CD4-positive, alpha-beta T cell treated with Interleukin-6 at 100 ng/mL for 8 hours (primary cell): ENCODE measurements at regions not wholly inside any gene's neighbourhood (a gene's known extent, or its start where the extent isn't known, plus 50 kb on each side); places are given as distances from the start of the nearest gene placed in this dataset.
"Not testable (repeated sequence)": the region's sequence is repeated elsewhere in the genome, so short reads cannot be mapped to it uniquely, and the experiment has no call there.

Experiments
- DNase-seq: peaks from one replicate; pipeline ENCODE4 v3.0.0-alpha.2; 2020; ENCODE audit warnings: mixed read lengths, low spot score

DNA sequence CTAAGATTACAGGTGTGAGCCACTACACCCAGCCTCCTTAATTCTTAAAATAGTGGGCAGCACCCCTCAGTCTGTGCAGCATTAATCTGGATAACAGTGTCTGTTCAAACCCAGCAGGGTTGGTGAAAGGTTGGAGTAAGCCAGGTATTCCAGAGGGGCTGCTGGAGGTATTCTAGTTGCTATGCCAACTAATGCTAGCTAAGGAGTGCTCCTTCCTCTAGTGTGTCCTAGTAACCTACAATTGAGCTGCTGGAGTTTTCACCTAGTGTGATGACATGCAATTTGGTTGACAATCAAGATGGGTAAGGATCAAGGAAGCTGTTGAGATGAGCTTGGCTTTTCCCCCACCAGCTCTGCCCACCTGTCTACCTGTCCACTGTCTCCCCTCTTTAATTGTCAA lies 100.2 kb upstream of the IPO9 start:
- no peak for DNase-seq

DNA sequence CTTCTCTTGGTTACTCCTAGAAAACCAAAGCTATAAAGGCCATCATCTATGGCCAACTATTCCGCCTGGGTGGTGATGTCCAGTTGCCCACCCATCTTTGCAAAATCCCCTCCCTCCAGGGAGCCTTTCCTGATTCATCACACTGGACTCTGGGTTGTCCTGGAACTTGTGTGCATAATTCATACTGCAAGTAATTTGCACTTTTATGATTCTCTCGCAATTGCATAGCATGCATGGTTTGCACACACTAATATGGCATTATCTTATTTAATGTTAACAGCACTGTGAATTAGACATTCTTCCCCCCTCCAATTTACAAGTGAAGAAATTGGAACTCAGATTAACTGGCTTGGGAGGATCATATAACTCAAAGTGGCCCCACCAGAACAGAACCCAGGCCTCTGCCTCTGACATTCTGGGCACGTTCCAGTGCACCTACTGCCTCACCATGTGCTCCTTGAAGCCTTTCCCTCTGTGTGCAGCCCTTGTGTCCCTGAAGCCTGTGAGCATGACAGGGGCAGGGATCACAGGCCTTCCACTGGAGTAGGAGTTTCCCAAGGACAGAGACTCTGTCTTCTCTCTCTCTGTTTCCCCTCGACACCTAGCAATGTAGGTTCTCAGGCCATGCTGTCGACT lies 98.9 kb upstream of the IPO9 start:
- DNase-seq: no peak

DNA sequence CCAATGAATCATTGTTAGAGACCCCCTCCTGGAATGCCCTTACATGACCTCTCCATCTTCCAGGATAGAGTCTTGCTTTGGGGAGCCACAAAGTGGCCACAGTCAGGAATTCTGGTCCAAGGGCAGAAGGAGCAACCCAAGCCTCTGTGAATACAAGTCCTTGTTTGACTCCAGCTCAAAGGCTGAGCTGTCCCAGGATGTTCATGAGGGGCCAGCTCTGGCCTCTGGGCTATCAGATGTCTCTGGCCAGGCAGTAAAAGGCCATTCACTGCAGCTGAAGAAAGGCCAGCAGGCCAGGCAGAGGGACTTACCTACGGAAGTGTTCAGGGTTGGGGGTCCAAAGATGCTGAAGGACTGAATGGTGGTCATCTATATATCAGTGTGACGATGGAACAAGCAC lies 98.3 kb upstream of the IPO9 start:
- DNase-seq: no peak

DNA sequence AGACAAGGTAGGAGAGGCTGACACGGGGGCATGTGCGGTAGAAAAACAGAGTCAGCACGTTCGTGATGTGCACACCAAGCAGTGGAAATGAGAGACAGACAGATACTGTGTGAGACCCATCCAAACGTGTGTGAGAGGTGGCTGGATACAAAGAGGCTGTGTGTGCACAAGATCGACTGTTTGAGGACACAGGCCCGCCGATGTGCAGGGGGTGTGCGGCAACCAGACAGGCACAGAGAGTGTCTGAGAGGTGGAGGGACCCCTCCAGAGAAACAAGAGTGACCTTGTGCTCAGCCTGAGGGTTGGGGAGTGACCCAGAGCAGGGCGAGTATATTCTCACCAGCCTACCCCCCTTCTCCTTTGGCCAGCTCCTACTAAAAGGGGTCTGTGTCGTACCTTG lies 97.8 kb upstream of the IPO9 start:
- no peak for DNase-seq

DNA sequence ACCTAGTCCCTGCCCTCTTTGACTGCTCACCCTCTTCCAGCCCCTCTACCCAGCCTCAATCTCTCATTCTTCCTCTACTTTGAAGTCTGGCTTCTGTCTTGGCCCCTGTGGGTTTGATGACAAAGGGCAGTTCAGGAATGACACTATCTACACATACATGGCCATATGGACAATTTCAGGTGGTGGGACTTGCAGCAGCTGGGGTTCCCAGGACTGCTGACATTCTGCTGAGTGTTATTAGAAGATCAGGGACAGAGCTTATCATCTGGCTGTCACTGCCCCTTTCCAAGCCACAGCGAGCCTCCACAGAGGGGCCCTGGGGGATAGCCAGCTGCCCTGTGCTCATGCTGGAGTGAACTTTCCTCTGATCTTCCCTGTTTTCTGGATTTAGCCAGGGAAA lies 97.4 kb upstream of the IPO9 start:
- DNase-seq: no peak

DNA sequence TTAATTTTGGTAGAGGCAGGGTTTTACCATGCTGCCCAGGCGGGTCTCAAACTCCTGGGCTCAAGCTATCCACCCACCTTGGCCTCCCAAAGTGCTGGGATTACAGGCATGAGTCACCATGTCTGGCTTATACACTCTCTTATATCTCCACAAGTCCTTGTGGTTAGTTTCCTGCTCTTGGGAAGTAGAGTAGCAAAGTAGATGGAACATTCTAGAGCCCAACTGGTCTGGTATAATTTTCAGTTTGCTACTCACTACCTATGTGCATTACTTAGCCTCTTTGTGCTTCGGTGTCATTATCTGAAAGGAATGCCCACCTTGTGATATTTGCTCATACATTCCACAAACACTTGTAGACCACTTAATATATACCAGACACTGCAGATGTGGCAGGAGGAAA lies 96.6 kb upstream of the IPO9 start:
- DNase-seq: no peak

DNA sequence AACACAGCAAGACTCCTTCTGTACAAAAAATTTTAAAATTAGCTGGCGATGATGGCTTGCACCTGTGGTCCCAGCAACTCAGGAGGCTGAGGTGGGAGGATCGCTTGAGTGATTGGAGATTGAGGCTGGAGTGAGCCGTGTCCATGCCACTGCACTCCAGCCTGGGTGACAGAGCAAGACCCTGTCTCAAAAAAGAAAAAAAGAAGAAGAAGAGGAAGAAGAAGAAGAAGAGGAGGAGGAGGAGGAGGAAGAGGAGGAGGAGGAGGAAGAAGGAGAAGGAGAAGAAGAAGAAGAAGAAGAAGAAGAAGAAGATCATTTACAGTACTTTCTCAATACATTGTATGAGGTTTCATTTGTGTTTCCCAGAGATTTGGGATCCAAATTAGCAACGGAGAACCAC lies 94.7 kb upstream of the IPO9 start:
- not testable (repeated sequence) for DNase-seq

DNA sequence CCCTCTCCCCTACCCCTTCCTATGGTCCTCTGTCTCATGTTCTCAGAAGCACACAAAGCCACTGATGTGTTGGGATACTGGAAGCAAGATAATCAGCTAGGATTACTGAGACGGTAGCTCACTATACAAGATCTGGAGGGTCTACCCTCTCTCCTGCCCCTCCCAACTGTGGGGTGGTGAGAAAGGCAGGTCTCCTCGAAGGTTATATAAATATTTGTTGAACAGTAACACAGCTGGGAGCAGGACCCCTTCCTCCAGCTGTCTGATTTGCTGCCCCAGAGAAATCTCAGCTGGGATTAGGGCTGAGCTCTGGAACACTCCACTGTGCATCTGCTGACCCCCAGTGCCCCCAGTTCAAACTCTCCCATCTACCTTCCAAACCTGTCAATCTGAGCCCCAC lies 94.2 kb upstream of the IPO9 start:
- DNase-seq: no peak

DNA sequence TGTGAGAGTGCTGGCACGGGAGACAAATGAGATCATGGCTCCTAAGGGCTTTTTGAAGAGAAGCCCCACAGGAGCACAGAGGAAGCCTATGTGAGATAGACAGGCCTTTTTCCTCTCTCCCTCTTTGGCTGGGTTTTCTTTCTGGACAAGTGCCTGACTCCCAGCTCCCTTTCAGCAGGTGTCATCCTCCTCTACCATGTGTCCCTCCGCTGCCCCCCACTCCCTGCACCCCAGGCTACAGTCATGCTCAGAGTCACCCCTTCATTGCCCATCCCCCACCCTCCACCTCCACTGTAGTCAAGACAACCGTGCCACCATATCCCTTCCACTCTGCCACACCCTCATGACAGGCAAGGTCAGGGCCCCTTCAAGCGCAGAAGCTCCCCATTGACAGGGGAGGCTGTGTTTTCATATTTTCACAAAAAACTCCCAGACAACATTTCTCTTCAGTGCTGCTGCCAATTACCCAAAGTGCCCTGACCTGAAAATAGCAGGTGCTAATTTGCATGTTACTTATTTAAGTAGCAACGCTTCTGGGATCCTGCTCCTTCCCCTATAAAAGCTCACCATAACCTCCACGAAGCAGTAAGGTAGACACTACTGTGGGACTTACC lies 92.1 kb upstream of the IPO9 start:
- no peak for DNase-seq

DNA sequence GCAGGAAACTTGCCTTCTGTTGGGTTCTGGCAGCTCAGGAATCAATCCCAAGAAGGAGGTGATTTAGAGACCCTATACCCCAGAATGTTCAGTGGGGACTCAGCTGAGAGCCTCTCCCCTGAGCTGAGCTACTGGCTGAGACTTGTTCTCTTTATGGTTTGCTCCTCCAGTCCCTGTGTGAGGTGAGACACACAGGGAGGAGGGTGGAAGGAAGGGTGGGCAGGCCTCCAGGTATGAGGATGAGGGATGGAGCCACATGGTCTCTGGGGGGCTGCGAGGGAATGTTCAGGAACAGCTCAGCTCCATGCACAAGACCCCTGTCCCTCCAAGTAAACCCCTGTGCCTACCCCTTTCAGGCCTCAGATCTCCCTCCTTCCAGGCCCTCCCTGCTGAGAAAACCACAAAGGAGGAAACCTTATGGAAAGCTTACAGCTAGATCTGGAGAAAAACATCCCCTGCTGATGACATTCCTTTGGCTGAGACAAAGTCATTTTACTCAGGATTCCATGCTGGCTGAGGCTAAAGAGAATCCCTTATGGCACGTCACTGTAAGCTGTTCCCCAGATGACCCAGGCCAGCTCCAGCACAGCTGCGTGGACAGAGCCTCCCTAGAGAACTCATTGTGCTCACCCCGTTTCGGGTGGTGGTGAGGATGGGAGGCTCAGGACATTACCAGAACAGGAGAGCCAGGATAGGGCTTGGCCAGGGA lies 91.5 kb upstream of the IPO9 start:
- no peak for DNase-seq

DNA sequence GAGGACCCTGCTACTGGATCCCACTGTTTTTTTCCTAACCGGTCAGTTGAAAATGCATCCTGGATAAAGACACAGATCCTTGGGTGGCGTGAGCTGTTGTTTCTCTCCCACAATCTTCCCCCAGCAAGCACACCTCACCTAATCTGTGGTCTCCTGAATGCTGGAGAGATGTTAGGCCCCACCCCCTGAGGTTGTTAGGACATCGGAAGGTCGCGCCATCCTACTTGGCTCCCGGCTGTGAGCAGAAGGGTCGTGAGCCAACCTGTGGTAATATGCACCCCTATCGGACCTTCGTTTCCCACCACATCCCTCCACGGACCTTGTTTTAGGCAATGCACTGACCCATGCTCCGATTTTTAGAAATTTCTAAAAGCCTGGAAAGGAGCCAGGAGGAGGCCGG lies 89.9 kb upstream of the IPO9 start:
- no peak for DNase-seq

DNA sequence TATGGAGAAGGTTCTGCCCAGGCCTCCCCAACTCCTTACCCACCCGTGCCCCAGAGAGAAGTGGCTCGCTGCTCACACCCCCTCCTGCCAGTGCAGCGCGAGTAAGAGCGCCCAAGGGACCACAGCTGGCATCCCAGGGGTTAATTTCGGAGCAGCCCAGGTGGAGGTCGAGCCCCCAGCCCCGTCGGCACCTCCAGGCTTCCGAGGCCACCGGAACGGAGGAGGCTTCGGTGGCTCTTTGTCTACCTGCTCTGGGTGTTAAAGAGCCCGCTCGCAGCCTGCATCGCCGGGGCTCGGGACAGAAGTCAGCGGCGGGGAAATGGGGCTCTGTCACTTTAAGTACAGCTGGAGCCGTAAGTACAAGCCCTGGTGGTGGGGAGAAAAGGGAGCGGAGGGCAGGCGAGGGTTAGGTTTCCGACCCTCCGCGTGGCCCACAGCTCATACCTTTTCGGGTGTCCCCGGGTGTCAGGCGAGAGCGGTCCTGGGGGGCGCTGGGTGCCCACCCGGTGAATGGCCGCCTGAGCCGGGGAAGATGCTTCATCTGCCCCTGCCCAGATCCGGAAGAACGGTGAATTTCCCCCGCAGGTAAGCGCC lies 89.4 kb upstream of the IPO9 start:
- peak; percentile 55 for DNase-seq

DNA sequence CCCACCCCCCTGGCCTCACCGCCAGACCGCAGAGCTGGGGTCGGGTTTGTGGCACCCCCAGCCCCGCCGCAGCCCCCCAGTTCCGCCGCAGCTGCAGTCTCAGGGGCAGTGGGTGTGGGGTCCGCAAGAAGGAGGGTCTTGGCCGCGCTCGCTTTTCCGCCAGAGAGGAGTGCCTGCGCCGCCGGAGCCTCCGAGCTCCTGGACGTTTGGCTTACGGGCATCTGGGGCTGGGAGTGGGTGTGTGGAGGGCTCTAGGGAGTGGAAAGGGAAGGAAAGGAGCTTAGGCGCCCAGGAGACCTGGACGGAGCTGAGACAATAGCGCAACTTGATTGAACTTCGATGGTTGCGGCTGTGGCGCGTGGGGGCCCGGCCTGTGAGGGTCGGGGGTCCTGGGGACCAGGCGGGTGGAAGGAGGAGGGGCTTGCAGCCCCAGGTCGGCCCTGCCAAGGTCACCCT lies 88.8 kb upstream of the IPO9 start:
- DNase-seq: peak; percentile 4

DNA sequence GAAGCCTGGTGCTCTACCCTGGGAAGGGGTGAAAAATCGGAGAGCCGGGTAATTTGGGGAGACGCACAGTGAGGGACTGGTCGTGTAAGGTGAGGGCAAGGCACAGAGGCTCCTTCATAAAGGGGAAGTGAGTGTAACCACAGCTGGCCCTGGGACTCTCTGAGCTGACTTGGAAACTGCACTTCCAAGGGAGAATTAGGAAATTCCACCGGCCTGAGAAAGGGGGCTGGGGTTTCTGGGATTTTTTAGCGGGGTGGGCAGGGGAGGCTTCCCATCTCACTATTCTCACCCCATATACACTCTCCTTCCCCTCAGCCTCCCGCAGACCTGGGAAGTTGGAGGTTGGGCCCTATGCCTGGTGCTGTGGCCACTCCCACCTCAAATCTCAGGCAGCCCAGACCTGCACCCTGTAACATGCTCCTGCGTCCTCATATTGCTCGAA lies 88.3 kb upstream of the IPO9 start:
- no peak for DNase-seq

DNA sequence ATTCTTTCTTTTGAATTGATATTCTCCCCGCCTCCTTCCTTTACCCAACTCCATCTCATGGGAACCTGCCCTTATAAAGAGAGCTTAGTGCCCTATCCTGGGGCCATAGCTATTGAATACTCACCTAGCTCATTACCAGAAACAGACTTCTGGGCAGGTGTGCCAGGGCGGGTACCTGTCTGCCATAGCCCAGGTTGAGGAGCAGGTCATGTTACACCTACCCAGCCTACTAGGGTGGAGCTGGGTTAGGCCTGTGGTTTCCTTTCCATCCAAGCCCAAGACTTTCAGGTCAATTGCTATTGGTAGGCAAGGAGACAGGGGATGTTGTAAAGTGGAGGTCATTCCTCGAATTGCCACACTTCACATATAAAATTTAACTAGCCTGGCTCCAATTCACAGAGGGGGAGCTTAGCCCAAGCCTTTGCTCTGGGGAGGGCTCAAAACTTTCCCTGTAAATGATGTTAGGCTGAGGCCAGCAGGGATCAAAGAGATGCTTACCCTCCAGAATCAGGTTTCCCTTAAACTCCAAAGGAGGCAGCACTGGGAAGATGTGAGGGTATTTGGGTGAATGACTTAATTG lies 87.1 kb upstream of the IPO9 start:
- no peak for DNase-seq

DNA sequence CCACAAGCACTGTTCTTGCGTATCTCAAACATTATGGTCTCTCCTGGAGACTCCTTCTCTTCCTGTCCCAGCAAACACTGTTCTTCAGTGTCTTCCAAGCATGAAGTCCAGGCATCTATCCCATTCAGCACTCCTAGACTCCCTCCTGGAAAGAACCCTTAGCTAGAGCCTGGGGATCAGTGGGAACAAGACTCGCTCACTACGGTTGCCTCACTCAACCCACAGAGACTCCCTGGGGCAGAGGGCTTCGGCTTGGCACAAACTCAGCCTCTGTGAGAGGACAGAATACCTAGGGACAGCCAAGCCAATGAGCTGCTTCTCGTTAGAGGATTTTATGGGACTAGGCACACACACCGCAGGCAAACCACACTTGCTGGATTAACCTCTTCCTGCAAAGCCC lies 86.5 kb upstream of the IPO9 start:
- no peak for DNase-seq

DNA sequence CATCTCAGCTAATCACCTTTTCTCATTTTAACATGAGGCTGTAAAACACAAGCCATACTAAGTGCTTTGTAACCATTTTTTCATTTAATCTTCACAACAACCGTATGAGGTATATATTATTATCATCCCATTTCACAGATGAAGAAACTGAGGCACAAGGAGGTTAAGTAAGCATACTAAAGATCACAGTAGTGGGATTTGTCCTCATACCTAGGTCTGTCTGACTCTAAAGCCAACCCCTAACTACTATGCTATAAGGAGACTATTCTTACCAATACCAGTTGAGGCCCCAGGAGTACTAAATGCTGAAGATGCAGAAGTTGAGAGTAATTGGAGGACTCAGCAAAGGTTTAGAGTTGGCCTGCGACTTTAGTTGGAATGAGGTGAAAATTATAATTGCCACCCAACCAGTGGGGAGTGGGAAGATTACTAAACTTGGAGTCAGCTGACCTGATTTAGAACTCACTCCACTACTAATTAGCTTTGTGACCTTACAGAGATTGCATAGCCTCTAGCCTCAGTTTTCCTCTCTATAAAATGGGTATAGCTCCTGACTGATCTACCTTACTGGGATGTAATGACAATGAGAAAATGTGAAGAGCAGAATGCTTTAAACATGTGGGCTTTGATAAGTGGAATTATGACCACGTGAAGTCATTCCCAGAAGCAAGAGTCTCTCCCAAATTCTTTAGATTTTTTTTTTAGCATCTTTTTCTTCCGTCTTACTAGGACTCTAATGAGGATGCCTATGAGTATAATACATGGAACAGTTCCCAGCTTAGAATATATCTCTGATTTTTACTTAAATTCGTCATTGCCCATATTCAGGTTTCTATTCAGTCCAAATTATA lies 85.8 kb upstream of the IPO9 start:
- DNase-seq: no peak

DNA sequence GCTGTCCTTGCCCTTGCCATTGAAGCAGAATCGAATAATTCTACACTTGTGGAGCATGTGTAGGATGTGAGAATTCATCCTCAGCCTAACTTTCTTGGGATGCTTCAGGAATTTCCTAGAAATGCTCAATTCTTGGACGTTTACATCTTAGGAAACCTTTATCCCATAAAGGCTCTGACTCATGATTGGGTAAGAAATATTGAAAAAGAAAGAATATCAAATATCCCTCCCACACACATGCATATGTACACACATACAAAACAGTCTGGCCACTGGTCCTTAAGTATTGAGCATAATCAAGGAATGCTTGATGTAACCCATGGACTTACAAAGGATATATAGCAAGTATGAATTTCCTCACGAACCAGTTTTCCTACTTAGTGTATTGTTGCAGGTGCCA lies 83.9 kb upstream of the IPO9 start:
- DNase-seq: no peak

DNA sequence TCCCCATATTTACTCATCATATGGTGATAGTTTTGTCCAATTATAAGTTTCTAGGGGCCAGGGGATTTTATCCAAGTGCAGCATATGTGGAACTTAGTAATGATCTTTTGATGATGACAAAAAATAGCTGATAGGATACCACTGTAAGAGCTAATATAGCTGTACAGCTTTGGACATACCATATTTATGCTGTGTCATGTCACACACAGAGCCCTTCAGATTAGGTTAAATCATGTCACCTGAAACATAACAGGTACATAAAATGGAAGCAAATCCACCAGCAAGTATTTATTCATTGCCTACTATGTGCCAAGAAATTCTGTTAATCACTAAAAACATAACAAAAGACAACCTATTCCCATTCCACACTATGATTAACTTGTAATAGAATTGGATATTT lies 82.8 kb upstream of the IPO9 start:
- no peak for DNase-seq

DNA sequence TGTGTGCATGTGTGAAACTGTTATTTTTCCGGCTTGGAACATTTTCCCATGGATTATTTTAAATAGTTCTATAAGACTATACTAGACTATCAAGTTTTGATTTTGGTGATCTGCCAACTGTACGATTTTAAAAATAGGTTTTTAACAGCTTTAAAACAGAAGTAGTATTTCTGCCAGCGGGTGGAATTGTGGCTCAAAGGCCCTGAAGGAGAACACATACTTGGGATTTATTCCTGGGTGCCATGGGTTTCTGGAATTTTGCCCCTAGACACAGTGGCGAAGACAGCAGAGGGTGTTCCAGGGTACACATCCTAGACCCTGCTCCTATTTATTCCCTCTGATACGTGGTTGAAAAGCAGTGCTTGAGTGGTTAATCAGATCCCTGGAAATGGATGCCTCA lies 81.7 kb upstream of the IPO9 start:
- no peak for DNase-seq

DNA sequence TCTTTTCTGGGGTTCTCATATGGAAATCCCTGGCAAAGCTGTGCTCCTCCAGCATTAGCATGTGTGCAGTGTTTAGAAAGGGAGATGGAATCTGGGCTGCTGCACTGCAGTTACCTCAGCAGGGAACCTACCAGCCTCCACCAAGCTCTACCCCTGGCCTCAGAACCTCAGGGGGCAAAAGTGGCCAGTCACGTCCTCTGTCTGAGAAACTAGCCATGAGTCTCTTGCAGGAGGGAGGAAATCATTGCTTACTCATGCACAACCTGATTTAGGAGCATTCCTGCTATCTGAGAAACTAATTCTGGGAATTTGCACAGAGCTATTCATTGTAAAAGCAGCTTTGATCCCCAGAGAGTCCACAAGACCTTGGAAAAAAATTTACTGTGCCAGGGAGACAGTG lies 80.6 kb upstream of the IPO9 start:
- no peak for DNase-seq
